ENCODE measurements at regions not wholly inside any gene's neighbourhood (a gene's known extent, or its start where the extent isn't known, plus 50 kb on each side); places are given as distances from the start of the nearest gene placed in this dataset.

GRCh38 chr22:47783433-47784366 lies 1021.2 kb downstream of the TBC1D22A start:
- TF ChIP-seq CTCF (IDR thresholded peaks at IDR 0.05) (no peak), POLR2AphosphoS5 (IDR thresholded peaks at IDR 0.05; ENCODE audit: low read depth, low read length) (no peak)

Measured in Panc1 (cell line).